Kidney (tissue), 13 donors: ENCODE measurements at regions not wholly inside any gene's neighbourhood (a gene's known extent, or its start where the extent isn't known, plus 50 kb on each side); places are given as distances from the start of the nearest gene placed in this dataset.

ENCODE experiments used
- DNase-seq, 5 donors: peaks; one replicate each; pipeline ENCODE4 v3.0.0-alpha.2; 2013 to 2020
- FAIRE-seq: peaks from 2 replicates; lab custom pipeline; 2012; peaks lifted over from hg19 to GRCh38; lab: Jason Lieb, UNC
- H3K27ac ChIP-seq, 2 donors: one replicate each; pipeline ENCODE4 v1.7.0; 2013; ENCODE audit warnings: low read depth in 2 of 2, low read length in 2 of 2, inconsistent platforms in 1 of 2
- H3K27me3 ChIP-seq: one replicate; pipeline ENCODE4 v1.7.1; 2013; ENCODE audit warnings: low read length, inconsistent platforms; ENCODE audit not compliant: control insufficient read depth, insufficient read depth
- H3K36me3 ChIP-seq, 3 donors: one replicate each; pipeline versions ENCODE4 v1.7.0 to v1.7.1; 2013; ENCODE audit warnings: low read length in 3 of 3, control low read depth in 1 of 3, inconsistent platforms in 1 of 3; ENCODE audit not compliant: insufficient read depth in 3 of 3, control insufficient read depth in 2 of 3
- H3K4me1 ChIP-seq, 3 donors: one replicate each; pipeline versions ENCODE4 v1.7.0 to v1.7.1; 2013; ENCODE audit warnings: low read length in 3 of 3, inconsistent platforms in 1 of 3, low read depth in 1 of 3; ENCODE audit not compliant: control insufficient read depth in 2 of 3, insufficient read depth in 2 of 3
- H3K4me3 ChIP-seq, 3 donors: one replicate each; pipeline versions ENCODE4 v1.7.0 to v1.8.1; 2013; ENCODE audit warnings: low read length in 3 of 3, control low read depth in 1 of 3, inconsistent platforms in 1 of 3
- H3K9ac ChIP-seq, 3 donors: one replicate each; pipeline versions ENCODE4 v1.7.0 to v1.7.1; 2013; ENCODE audit warnings: low read length in 3 of 3, control low read depth in 1 of 3, inconsistent platforms in 1 of 3
- H3K9me3 ChIP-seq, 3 donors: one replicate each; pipeline versions ENCODE4 v1.7.0 to v1.7.1; 2013; ENCODE audit warnings: low read length in 3 of 3, control low read depth in 1 of 3, inconsistent platforms in 1 of 3; ENCODE audit not compliant: control insufficient read depth in 2 of 3, insufficient read depth in 1 of 3
- intact Hi-C: fragments of 100-400 bp; cut with DNase I; formaldehyde crosslinking; loops from one replicate; pipeline ENCODE4 v1.11.1; 2022
- TF ChIP-seq, protein P1 (sequence below): IDR thresholded peaks from 3 replicates; pipeline ENCODE4 v1.5.1; 2012; ENCODE audit warnings: mild to moderate bottlenecking, moderate library complexity, borderline replicate concordance; ENCODE audit not compliant: insufficient read depth; ENCODE audit errors: extremely low read depth
- donor health status: control.
- donor health status: control.
- donor health status: control.
- donor health status: control.
- donor health status: control.
- donor health status: DM: yes; HTN: yes; CAD: no.
- donor health status: Normal renal cell carcinoma (clear cell type).

DNA sequence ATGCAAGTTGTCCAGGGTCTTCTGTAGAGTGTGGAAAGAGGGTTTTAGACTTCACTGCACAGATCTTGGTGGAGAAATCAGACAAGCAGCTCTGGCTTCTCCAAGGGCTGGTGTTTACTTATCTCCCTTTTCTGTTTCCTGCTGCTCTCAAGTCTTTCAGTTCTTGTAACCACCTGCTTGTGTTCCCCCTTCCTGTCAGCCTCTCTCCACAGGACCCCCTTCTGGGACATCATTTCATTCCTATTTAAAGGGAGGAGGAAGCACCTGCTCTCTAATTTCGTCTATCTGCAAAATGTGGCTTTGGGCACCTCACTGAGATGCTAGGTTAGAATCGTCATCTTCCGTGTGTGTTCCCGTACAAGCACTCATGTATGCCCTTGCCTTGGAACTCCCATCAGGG, 636.2 kb downstream of the MTRR start:
- intact Hi-C loops = no loop called here
- H3K4me1 ChIP-seq = no peaks in the 10 kb centered on the region
- no peaks in the 10 kb centered on the region for H3K9me3 ChIP-seq
- H3K4me3 ChIP-seq = no peak overlapping the region
- H3K9ac ChIP-seq = no peak overlapping the region
- no peaks in the 10 kb centered on the region for H3K36me3 ChIP-seq
- H3K27ac ChIP-seq = no peak overlapping the region
- DNase-seq = no peak
- TF ChIP-seq, protein P1, sequence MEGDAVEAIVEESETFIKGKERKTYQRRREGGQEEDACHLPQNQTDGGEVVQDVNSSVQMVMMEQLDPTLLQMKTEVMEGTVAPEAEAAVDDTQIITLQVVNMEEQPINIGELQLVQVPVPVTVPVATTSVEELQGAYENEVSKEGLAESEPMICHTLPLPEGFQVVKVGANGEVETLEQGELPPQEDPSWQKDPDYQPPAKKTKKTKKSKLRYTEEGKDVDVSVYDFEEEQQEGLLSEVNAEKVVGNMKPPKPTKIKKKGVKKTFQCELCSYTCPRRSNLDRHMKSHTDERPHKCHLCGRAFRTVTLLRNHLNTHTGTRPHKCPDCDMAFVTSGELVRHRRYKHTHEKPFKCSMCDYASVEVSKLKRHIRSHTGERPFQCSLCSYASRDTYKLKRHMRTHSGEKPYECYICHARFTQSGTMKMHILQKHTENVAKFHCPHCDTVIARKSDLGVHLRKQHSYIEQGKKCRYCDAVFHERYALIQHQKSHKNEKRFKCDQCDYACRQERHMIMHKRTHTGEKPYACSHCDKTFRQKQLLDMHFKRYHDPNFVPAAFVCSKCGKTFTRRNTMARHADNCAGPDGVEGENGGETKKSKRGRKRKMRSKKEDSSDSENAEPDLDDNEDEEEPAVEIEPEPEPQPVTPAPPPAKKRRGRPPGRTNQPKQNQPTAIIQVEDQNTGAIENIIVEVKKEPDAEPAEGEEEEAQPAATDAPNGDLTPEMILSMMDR = no peak
- no peak for FAIRE-seq
- H3K27me3 ChIP-seq = no peaks in the 10 kb centered on the region

GRCh38 chr5:8508231-8508630, 639.3 kb downstream of the MTRR start:
- Histone ChIP-seq H3K4me1 (no peaks in the 10 kb centered on the region), H3K9me3 (no peaks in the 10 kb centered on the region), H3K4me3 (no peak overlapping the region), H3K9ac (no peak overlapping the region), H3K27ac (no peak overlapping the region), H3K36me3 (no peaks in the 10 kb centered on the region), H3K27me3 (no peaks in the 10 kb centered on the region)
- intact Hi-C loops = no loop called here
- DNase-seq = no peak
- FAIRE-seq = no peak
- TF ChIP-seq, protein P1 = no peak

GRCh38 chr5:8516356-8516755, 647.4 kb downstream of the MTRR start:
- Histone ChIP-seq H3K9me3 (no peaks in the 10 kb centered on the region), H3K27ac (no peak overlapping the region)

More at GRCh38 chr5:8516356-8516755, 647.4 kb downstream of the MTRR start:
- no peaks in the 10 kb centered on the region for H3K4me1 ChIP-seq
- intact Hi-C loops = no loop called here
- H3K4me3 ChIP-seq = no peak overlapping the region
- H3K27me3 ChIP-seq = no peaks in the 10 kb centered on the region
- H3K36me3 ChIP-seq = no peaks in the 10 kb centered on the region
- TF ChIP-seq, protein P1 = no peak
- DNase-seq (no peak), FAIRE-seq (no peak)
- no peak overlapping the region for H3K9ac ChIP-seq
